ENCODE measurements at regions not wholly inside any gene's neighbourhood (a gene's known extent, or its start where the extent isn't known, plus 50 kb on each side); places are given as distances from the start of the nearest gene placed in this dataset.

DNA sequence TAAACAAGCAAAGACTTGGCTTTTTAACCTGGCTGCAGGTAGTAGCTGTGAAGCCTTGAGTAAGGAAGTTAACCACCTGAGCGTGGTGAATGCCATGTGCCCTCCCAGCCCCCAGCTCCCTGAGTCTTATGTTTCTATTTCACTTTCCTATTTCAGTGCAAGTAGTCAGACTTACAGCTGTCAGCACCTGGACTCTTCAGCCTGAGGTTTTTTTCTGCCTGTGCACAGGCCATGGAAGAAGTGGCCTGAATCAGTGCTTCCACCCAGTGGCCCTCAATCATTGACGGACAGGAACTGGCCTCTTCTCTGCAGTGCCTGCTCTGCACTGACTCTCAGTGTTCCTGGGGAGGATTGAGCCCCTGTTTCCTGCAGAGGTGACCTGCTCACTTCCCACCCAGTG, 796.4 kb downstream of the MED13L start:
- H3K9ac ChIP-seq (ENCODE audit: low read length), result no peak overlapping the region
- H3K9me3 ChIP-seq (ENCODE audit: low read length), result no peaks in the 10 kb centered on the region
- H3K27me3 ChIP-seq (ENCODE audit: low read length), result 0 out of 2 replicates have a peak, but pooled peaks cover 7% of the 10 kb centered on the region
- TF ChIP-seq EZH2 (IDR thresholded peaks at IDR 0.05; ENCODE audit: low read length, unreplicated experiment), result no peak
- TF ChIP-seq, protein P1, sequence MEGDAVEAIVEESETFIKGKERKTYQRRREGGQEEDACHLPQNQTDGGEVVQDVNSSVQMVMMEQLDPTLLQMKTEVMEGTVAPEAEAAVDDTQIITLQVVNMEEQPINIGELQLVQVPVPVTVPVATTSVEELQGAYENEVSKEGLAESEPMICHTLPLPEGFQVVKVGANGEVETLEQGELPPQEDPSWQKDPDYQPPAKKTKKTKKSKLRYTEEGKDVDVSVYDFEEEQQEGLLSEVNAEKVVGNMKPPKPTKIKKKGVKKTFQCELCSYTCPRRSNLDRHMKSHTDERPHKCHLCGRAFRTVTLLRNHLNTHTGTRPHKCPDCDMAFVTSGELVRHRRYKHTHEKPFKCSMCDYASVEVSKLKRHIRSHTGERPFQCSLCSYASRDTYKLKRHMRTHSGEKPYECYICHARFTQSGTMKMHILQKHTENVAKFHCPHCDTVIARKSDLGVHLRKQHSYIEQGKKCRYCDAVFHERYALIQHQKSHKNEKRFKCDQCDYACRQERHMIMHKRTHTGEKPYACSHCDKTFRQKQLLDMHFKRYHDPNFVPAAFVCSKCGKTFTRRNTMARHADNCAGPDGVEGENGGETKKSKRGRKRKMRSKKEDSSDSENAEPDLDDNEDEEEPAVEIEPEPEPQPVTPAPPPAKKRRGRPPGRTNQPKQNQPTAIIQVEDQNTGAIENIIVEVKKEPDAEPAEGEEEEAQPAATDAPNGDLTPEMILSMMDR (conservative IDR thresholded peaks at IDR 0.05; ENCODE audit: low read depth, low read length), result no peak
- no peak for TF ChIP-seq EZH2phosphoT487 (IDR thresholded peaks at IDR 0.05; ENCODE audit: borderline replicate concordance, low read length)
- ATAC-seq (peak; percentile 33; the same call in 1 of the 2 replicates), DNase-seq (peak; percentile 7)
- no peaks in the 10 kb centered on the region for H4K20me1 ChIP-seq (ENCODE audit: low read length)
- CTCF ChIA-PET, result interaction anchor here (0.6 kb wide), 1 partner anchor 231 kb away, joined by 4 read pairs; no protein-coding TSS in a partner anchor
- no peak overlapping the region for H3K27ac ChIP-seq (ENCODE audit: low read length)
- POLR2A ChIA-PET (ENCODE audit: unreplicated experiment), result no interaction called here
- no TSS peak for BruUV-seq (replicated peaks)
- no peaks in the 10 kb centered on the region for H3K4me1 ChIP-seq (ENCODE audit: insufficient read depth, low read length)
- intact Hi-C loops (cut with micrococcal nuclease), result no loop called here
- H3K4me3 ChIP-seq (ENCODE audit: low read length), result no peak overlapping the region
- no peaks in the 10 kb centered on the region for H3K9me2 ChIP-seq (replicated peaks; ENCODE audit: low read length)
- H3K4me2 ChIP-seq (ENCODE audit: low read length), result no peak overlapping the region
- H3F3A ChIP-seq (ENCODE audit: low read length, unreplicated experiment), result no peaks in the 10 kb centered on the region
- H3K79me2 ChIP-seq (ENCODE audit: low read length), result no peaks in the 10 kb centered on the region
- no peaks in the 10 kb centered on the region for H3K36me3 ChIP-seq (ENCODE audit: low read depth, low read length)
- no peak overlapping the region for H2AFZ ChIP-seq (ENCODE audit: low read length)

DNA sequence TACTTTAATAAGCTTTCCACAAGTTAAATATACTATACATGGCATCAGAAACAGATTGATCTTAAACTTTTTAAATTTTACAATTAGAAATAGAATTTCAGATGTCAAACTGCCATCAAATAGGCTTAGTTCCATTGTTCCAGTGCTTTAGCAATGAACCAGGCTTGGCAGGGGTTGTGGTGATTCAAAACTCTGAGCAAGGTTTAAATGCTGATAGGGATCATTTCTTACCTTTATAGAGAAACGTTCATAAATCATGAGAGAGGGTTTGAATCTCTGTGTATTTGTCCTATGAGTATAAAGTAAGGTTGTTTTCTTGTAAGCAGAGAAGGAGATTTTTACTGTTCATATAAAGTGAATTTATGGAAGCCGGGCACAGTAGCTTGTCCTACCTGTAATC, 794.5 kb upstream of the TBX3 start:
- intact Hi-C loops (cut with micrococcal nuclease), result no loop called here
- H3K9me3 ChIP-seq (ENCODE audit: low read length), result no peaks in the 10 kb centered on the region
- H3K4me3 ChIP-seq (ENCODE audit: low read length), result no peak overlapping the region
- POLR2A ChIA-PET (ENCODE audit: unreplicated experiment), result no interaction called here
- H3K9me2 ChIP-seq (replicated peaks; ENCODE audit: low read length), result no peaks in the 10 kb centered on the region
- no peak overlapping the region for H3K9ac ChIP-seq (ENCODE audit: low read length)
- CTCF ChIA-PET, result no interaction called here
- peak; percentile 43 for DNase-seq
- TF ChIP-seq, protein P1 (conservative IDR thresholded peaks at IDR 0.05; ENCODE audit: low read depth, low read length), result no peak
- no peak for TF ChIP-seq EZH2 (IDR thresholded peaks at IDR 0.05; ENCODE audit: low read length, unreplicated experiment)
- no peak for TF ChIP-seq EZH2phosphoT487 (IDR thresholded peaks at IDR 0.05; ENCODE audit: borderline replicate concordance, low read length)
- no peaks in the 10 kb centered on the region for H3K36me3 ChIP-seq (ENCODE audit: low read depth, low read length)
- no peak overlapping the region for H3K27ac ChIP-seq (ENCODE audit: low read length)
- no peaks in the 10 kb centered on the region for H3K79me2 ChIP-seq (ENCODE audit: low read length)
- BruUV-seq (replicated peaks), result no TSS peak
- H3K4me2 ChIP-seq (ENCODE audit: low read length), result no peak overlapping the region
- no peaks in the 10 kb centered on the region for H3K27me3 ChIP-seq (ENCODE audit: low read length)
- peaks cover under 1% of the 10 kb centered on the region for H3K4me1 ChIP-seq (ENCODE audit: insufficient read depth, low read length)
- ATAC-seq, result no peak
- H4K20me1 ChIP-seq (ENCODE audit: low read length), result no peaks in the 10 kb centered on the region
- no peaks in the 10 kb centered on the region for H3F3A ChIP-seq (ENCODE audit: low read length, unreplicated experiment)
- no peak overlapping the region for H2AFZ ChIP-seq (ENCODE audit: low read length)

DNA sequence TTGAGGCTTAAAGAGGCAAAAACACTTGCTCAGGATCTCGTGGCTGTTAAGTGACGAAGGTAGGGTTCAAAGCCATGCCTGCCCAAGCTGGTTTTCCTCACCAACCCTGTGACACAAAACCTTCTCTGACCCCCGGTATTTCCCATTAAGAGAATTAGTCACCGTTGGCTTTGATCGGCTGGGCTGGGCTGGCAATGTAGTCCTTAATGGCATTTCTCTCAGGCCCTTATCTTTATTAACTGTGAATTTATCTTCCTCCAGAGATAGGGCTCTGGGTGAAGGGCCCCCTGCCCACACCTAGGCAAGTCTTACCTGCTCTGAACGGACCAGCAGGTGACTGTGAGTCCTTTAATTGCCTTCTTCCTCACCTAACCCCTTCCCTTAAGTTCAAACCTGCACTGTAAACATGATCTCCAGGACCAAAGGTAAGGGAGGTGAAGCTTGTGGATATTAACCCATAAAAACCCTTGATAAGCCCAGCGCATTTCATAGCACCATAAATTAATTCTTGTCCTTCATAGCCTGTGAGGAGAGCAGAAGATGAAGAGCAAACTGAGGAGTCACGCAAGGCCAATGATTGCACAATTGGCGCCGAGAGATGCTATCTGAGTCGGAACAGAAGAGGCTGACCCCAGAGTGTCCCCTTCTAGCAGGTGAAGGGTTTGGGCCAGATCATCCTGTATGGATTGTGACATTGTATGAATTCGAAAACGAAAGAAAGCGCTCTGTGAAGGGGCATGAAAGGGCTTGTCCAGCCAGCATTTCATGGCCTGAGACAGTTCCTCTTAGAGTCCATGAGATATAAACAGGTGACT, 790.8 kb upstream of the TBX3 start:
- Histone ChIP-seq H3K4me3 (ENCODE audit: low read length) (no peak overlapping the region), H3K79me2 (ENCODE audit: low read length) (no peaks in the 10 kb centered on the region), H3K9ac (ENCODE audit: low read length) (no peak overlapping the region), H4K20me1 (ENCODE audit: low read length) (no peaks in the 10 kb centered on the region), H3K4me2 (ENCODE audit: low read length) (no peak overlapping the region), H3K27ac (ENCODE audit: low read length) (no peak overlapping the region), H3K9me3 (ENCODE audit: low read length) (no peaks in the 10 kb centered on the region), H3K9me2 (replicated peaks; ENCODE audit: low read length) (no peaks in the 10 kb centered on the region), H3K27me3 (ENCODE audit: low read length) (no peaks in the 10 kb centered on the region), H3K4me1 (ENCODE audit: insufficient read depth, low read length) (peaks cover 9% of the 10 kb centered on the region), H3F3A (ENCODE audit: low read length, unreplicated experiment) (no peaks in the 10 kb centered on the region), H2AFZ (ENCODE audit: low read length) (no peak overlapping the region), H3K36me3 (ENCODE audit: low read depth, low read length) (no peaks in the 10 kb centered on the region)
- no peak for ATAC-seq
- TF ChIP-seq EZH2 (IDR thresholded peaks at IDR 0.05; ENCODE audit: low read length, unreplicated experiment) (no peak), EZH2phosphoT487 (IDR thresholded peaks at IDR 0.05; ENCODE audit: borderline replicate concordance, low read length) (no peak)
- TF ChIP-seq, protein P1 (conservative IDR thresholded peaks at IDR 0.05; ENCODE audit: low read depth, low read length), result no peak
- DNase-seq, result no peak
- intact Hi-C loops (cut with micrococcal nuclease), result no loop called here
- no TSS peak for BruUV-seq (replicated peaks)
- POLR2A ChIA-PET (ENCODE audit: unreplicated experiment), result no interaction called here
- CTCF ChIA-PET, result no interaction called here
